Panc1 (cell line): ENCODE measurements at regions not wholly inside any gene's neighbourhood (a gene's known extent, or its start where the extent isn't known, plus 50 kb on each side); places are given as distances from the start of the nearest gene placed in this dataset.

Experiments used
- POLR2AphosphoS5 ChIP-seq: IDR thresholded peaks from 2 replicates; pipeline ENCODE4 v1.6.1; 2012; ENCODE audit warnings: mild to moderate bottlenecking, low read depth, low read length, moderate library complexity
- REST ChIP-seq, 2 experiments: IDR thresholded peaks; 2 replicates each; pipeline ENCODE4 v1.6.1; 2011 to 2012; ENCODE audit warnings: low read depth in 2 of 2, control low read depth in 1 of 2, low read length in 1 of 2, mild to moderate bottlenecking in 1 of 2, moderate library complexity in 1 of 2; ENCODE audit not compliant: insufficient read depth in 1 of 2
- SIN3A ChIP-seq: IDR thresholded peaks from 2 replicates; pipeline ENCODE4 v1.6.1; 2012; ENCODE audit warnings: low read depth, mild to moderate bottlenecking, low read length, moderate library complexity, borderline replicate concordance; ENCODE audit not compliant: insufficient read depth
- TF ChIP-seq, protein P1 (sequence below): fragments of 450-650 bp; IDR thresholded peaks from 2 replicates; pipeline ENCODE4 v1.5.1; 2017; ENCODE audit warnings: mild to moderate bottlenecking

GRCh38 chr2:7830616-7831015, 851.2 kb upstream of the ID2 start:
- TF ChIP-seq, protein P1, sequence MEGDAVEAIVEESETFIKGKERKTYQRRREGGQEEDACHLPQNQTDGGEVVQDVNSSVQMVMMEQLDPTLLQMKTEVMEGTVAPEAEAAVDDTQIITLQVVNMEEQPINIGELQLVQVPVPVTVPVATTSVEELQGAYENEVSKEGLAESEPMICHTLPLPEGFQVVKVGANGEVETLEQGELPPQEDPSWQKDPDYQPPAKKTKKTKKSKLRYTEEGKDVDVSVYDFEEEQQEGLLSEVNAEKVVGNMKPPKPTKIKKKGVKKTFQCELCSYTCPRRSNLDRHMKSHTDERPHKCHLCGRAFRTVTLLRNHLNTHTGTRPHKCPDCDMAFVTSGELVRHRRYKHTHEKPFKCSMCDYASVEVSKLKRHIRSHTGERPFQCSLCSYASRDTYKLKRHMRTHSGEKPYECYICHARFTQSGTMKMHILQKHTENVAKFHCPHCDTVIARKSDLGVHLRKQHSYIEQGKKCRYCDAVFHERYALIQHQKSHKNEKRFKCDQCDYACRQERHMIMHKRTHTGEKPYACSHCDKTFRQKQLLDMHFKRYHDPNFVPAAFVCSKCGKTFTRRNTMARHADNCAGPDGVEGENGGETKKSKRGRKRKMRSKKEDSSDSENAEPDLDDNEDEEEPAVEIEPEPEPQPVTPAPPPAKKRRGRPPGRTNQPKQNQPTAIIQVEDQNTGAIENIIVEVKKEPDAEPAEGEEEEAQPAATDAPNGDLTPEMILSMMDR, result no peak
- TF ChIP-seq POLR2AphosphoS5 (no peak), SIN3A (no peak), REST (IDR thresholded peaks at IDR 0.05; ENCODE audit: insufficient read depth in 1 of 2, low read depth in 2 of 2, low read length in 1 of 2) (no peak)
